Osteocyte (in vitro differentiated cells): ENCODE measurements at regions not wholly inside any gene's neighbourhood (a gene's known extent, or its start where the extent isn't known, plus 50 kb on each side); places are given as distances from the start of the nearest gene placed in this dataset.

Experiments
- DNase-seq: peaks from one replicate; pipeline ENCODE4 v3.0.0; 2021; ENCODE audit warnings: mixed read lengths; ENCODE audit not compliant: unreplicated experiment; ENCODE audit errors: extremely low spot score
- H3K27ac Mint-ChIP-seq: one replicate; pipeline ENCODE4 v1.8.0; 2021; ENCODE audit warnings: mild to moderate bottlenecking, mixed read lengths; ENCODE audit not compliant: unreplicated experiment
- H3K27me3 Mint-ChIP-seq: one replicate; pipeline ENCODE4 v1.8.0; 2021; ENCODE audit warnings: mixed read lengths; ENCODE audit not compliant: unreplicated experiment
- H3K36me3 Mint-ChIP-seq: one replicate; pipeline ENCODE4 v1.8.0; 2021; ENCODE audit warnings: mixed read lengths; ENCODE audit not compliant: unreplicated experiment
- H3K4me1 Mint-ChIP-seq: one replicate; pipeline ENCODE4 v1.8.0; 2021; ENCODE audit warnings: mixed read lengths; ENCODE audit not compliant: unreplicated experiment
- H3K4me3 Mint-ChIP-seq: one replicate; pipeline ENCODE4 v1.8.0; 2021; ENCODE audit warnings: mild to moderate bottlenecking, moderate library complexity, mixed read lengths; ENCODE audit not compliant: unreplicated experiment
- H3K9me3 Mint-ChIP-seq: one replicate; pipeline ENCODE4 v1.8.0; 2021; ENCODE audit warnings: mixed read lengths; ENCODE audit not compliant: unreplicated experiment
- TF ChIP-seq, protein P1 (sequence below): fragments of 200-600 bp; sonication (generic); IDR thresholded peaks from 2 replicates; pipeline ENCODE4 v1.5.0; 2021; ENCODE audit warnings: antibody characterized with exemption, mild to moderate bottlenecking, moderate library complexity

GRCh38 chr5:61887271-61887670 lies 418.7 kb upstream of the KIF2A start:
- DNase-seq = no peak
- Mint-ChIP-seq H3K4me3 (no peak overlapping the region), H3K36me3 (no peaks in the 10 kb centered on the region), H3K27me3 (peaks cover 2% of the 10 kb centered on the region), H3K9me3 (peaks cover 25% of the 10 kb centered on the region), H3K27ac (no peak overlapping the region), H3K4me1 (peaks cover 7% of the 10 kb centered on the region)
- TF ChIP-seq, protein P1, sequence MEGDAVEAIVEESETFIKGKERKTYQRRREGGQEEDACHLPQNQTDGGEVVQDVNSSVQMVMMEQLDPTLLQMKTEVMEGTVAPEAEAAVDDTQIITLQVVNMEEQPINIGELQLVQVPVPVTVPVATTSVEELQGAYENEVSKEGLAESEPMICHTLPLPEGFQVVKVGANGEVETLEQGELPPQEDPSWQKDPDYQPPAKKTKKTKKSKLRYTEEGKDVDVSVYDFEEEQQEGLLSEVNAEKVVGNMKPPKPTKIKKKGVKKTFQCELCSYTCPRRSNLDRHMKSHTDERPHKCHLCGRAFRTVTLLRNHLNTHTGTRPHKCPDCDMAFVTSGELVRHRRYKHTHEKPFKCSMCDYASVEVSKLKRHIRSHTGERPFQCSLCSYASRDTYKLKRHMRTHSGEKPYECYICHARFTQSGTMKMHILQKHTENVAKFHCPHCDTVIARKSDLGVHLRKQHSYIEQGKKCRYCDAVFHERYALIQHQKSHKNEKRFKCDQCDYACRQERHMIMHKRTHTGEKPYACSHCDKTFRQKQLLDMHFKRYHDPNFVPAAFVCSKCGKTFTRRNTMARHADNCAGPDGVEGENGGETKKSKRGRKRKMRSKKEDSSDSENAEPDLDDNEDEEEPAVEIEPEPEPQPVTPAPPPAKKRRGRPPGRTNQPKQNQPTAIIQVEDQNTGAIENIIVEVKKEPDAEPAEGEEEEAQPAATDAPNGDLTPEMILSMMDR = no peak

- Mint-ChIP-seq H3K27me3 (peaks cover 21% of the 10 kb centered on the region), H3K36me3 (no peaks in the 10 kb centered on the region), H3K4me1 (no peaks in the 10 kb centered on the region), H3K4me3 (no peak overlapping the region), H3K27ac (no peak overlapping the region), H3K9me3 (peaks cover 39% of the 10 kb centered on the region)
- no peak for DNase-seq
- TF ChIP-seq, protein P1 = no peak
These were observed 412.0 kb upstream of the KIF2A start for GRCh38 chr5:61894046-61894445.

DNA sequence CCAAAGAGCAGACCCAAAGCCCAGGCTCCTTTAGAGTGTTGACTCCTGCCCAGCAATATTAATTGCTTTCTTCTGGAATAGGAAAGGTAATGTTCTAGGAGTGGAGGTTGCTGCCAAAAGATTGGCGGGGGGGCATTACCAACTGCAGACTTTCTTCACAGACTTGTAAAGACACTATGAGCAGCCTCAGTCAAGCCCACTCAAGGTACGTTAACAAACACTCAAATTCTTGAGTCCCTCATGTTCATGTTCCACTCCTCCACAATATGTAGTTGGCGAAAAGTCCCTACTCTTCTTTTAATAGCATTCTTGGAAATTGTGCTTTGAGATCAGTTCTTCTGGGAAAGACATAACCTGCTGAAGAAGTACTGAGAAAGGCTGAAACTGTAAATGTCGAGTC lies 409.2 kb upstream of the KIF2A start:
- H3K4me3 Mint-ChIP-seq = no peak overlapping the region
- H3K27me3 Mint-ChIP-seq = peaks cover 27% of the 10 kb centered on the region
- DNase-seq = no peak
- H3K4me1 Mint-ChIP-seq = no peaks in the 10 kb centered on the region
- no peak overlapping the region for H3K27ac Mint-ChIP-seq
- H3K36me3 Mint-ChIP-seq = no peaks in the 10 kb centered on the region
- peaks cover 22% of the 10 kb centered on the region for H3K9me3 Mint-ChIP-seq
- TF ChIP-seq, protein P1 = no peak

DNA sequence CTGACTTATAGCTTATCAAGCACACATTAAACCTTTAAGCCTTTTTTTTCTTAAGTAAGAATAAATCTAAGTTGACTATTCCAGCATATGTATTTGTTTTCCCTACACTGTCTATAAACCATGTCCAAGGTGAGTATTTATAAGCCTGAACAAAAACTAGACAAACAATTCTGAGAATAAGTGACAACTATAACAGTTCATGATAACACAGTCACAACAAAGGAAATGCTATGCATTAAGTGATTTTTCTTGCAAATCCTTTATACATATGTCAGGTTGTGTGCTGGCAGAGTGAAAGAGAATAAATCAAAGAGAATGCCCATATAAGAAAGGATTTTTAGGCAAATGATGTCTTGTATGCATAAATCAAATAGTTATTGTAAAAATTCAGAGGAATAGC lies 408.8 kb upstream of the KIF2A start:
- H3K4me3 Mint-ChIP-seq = no peak overlapping the region
- no peak for DNase-seq
- H3K27me3 Mint-ChIP-seq = peaks cover 27% of the 10 kb centered on the region
- H3K9me3 Mint-ChIP-seq = peaks cover 21% of the 10 kb centered on the region
- H3K4me1 Mint-ChIP-seq = no peaks in the 10 kb centered on the region
- no peak overlapping the region for H3K27ac Mint-ChIP-seq
- TF ChIP-seq, protein P1 = no peak
- no peaks in the 10 kb centered on the region for H3K36me3 Mint-ChIP-seq

DNA sequence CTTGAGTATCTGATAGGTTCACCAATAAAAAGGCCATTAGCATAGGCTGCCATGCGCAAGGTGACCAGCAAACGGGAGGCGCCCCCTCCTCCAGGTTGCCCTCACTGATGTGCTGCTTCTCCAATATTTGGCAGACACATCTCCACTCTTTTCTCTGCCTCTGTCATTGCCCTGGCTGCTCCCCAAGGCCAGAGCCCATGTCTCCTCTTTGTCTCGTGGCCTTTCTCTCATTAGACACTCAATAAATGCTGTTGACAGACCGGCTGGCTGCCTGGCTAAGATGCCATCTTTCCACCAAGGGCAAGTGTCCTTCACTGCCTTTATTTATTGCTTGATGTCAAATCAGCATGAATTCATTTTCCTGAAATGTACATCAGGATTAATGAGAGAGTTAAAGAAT lies 404.0 kb upstream of the KIF2A start:
- Mint-ChIP-seq H3K27ac (no peak overlapping the region), H3K9me3 (no peaks in the 10 kb centered on the region), H3K4me3 (no peak overlapping the region), H3K27me3 (peaks cover 25% of the 10 kb centered on the region), H3K4me1 (no peaks in the 10 kb centered on the region), H3K36me3 (no peaks in the 10 kb centered on the region)
- TF ChIP-seq, protein P1 = no peak
- DNase-seq = no peak
